GM12892 (cell line): ENCODE measurements at regions not wholly inside any gene's neighbourhood (a gene's known extent, or its start where the extent isn't known, plus 50 kb on each side); places are given as distances from the start of the nearest gene placed in this dataset.

Experiments used
- POLR2A ChIP-seq: IDR thresholded peaks from 2 replicates; pipeline ENCODE4 v1.6.1; 2011; ENCODE audit warnings: low read depth, low read length, control low read depth
- POLR2AphosphoS5 ChIP-seq: IDR thresholded peaks from 2 replicates; pipeline ENCODE4 v1.6.1; 2011; ENCODE audit warnings: low read depth, low read length, control low read depth
- TAF1 ChIP-seq: IDR thresholded peaks from 2 replicates; pipeline ENCODE4 v1.6.1; 2011; ENCODE audit warnings: low read depth, mild to moderate bottlenecking, control low read depth, low read length, borderline replicate concordance

GRCh38 chr1:8107897-8108296, 81.8 kb upstream of the ERRFI1 start:
- TF ChIP-seq POLR2A (no peak), POLR2AphosphoS5 (no peak), TAF1 (no peak)
